ENCODE measurements at regions not wholly inside any gene's neighbourhood (a gene's known extent, or its start where the extent isn't known, plus 50 kb on each side); places are given as distances from the start of the nearest gene placed in this dataset.

DNA sequence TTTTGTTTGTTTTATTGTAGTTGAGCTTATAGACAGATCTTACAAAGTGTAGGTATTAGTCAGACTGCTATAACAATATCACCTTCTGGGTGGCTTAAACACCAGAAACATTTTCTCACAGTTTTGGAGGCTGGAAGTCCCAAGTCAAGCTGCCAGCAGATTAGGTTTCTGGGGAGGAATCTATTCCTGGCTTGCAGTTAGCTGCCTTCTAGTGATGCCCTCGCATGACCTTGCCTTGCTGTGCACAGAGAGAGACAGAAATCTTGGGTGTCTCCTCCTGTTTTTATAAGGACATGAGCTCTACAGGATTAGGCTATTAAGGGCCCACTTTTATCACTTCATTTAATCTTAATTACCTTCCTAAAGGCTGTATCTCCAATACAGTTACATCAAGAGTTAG is 1635.2 kb downstream of the FAM181B start:
- TF ChIP-seq, protein P1, sequence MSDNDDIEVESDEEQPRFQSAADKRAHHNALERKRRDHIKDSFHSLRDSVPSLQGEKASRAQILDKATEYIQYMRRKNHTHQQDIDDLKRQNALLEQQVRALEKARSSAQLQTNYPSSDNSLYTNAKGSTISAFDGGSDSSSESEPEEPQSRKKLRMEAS (IDR thresholded peaks at IDR 0.05), result no peak
- TF ChIP-seq EP300 (IDR thresholded peaks at IDR 0.05; ENCODE audit: borderline replicate concordance), result no peak
- TF ChIP-seq, protein P2, sequence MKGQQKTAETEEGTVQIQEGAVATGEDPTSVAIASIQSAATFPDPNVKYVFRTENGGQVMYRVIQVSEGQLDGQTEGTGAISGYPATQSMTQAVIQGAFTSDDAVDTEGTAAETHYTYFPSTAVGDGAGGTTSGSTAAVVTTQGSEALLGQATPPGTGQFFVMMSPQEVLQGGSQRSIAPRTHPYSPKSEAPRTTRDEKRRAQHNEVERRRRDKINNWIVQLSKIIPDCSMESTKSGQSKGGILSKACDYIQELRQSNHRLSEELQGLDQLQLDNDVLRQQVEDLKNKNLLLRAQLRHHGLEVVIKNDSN (IDR thresholded peaks at IDR 0.05), result no peak
- no peak for TF ChIP-seq FOXM1 (IDR thresholded peaks at IDR 0.05; ENCODE audit: borderline replicate concordance, low read depth)
- TF ChIP-seq, protein P3, sequence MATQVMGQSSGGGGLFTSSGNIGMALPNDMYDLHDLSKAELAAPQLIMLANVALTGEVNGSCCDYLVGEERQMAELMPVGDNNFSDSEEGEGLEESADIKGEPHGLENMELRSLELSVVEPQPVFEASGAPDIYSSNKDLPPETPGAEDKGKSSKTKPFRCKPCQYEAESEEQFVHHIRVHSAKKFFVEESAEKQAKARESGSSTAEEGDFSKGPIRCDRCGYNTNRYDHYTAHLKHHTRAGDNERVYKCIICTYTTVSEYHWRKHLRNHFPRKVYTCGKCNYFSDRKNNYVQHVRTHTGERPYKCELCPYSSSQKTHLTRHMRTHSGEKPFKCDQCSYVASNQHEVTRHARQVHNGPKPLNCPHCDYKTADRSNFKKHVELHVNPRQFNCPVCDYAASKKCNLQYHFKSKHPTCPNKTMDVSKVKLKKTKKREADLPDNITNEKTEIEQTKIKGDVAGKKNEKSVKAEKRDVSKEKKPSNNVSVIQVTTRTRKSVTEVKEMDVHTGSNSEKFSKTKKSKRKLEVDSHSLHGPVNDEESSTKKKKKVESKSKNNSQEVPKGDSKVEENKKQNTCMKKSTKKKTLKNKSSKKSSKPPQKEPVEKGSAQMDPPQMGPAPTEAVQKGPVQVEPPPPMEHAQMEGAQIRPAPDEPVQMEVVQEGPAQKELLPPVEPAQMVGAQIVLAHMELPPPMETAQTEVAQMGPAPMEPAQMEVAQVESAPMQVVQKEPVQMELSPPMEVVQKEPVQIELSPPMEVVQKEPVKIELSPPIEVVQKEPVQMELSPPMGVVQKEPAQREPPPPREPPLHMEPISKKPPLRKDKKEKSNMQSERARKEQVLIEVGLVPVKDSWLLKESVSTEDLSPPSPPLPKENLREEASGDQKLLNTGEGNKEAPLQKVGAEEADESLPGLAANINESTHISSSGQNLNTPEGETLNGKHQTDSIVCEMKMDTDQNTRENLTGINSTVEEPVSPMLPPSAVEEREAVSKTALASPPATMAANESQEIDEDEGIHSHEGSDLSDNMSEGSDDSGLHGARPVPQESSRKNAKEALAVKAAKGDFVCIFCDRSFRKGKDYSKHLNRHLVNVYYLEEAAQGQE (IDR thresholded peaks at IDR 0.05; ENCODE audit: low read depth), result no peak
- no peak for TF ChIP-seq CREB1 (IDR thresholded peaks at IDR 0.05; ENCODE audit: low read depth)
- TF ChIP-seq RAD21 (IDR thresholded peaks at IDR 0.05; ENCODE audit: low read depth), result no peak
- TF ChIP-seq ZBTB7A (IDR thresholded peaks at IDR 0.05; ENCODE audit: low read depth), result no peak

Data from Ishikawa (cell line).